ENCODE measurements at regions not wholly inside any gene's neighbourhood (a gene's known extent, or its start where the extent isn't known, plus 50 kb on each side); places are given as distances from the start of the nearest gene placed in this dataset.
A peak's percentile ranks its signal among the peaks of the same experiment; 100 is the strongest.

DNA sequence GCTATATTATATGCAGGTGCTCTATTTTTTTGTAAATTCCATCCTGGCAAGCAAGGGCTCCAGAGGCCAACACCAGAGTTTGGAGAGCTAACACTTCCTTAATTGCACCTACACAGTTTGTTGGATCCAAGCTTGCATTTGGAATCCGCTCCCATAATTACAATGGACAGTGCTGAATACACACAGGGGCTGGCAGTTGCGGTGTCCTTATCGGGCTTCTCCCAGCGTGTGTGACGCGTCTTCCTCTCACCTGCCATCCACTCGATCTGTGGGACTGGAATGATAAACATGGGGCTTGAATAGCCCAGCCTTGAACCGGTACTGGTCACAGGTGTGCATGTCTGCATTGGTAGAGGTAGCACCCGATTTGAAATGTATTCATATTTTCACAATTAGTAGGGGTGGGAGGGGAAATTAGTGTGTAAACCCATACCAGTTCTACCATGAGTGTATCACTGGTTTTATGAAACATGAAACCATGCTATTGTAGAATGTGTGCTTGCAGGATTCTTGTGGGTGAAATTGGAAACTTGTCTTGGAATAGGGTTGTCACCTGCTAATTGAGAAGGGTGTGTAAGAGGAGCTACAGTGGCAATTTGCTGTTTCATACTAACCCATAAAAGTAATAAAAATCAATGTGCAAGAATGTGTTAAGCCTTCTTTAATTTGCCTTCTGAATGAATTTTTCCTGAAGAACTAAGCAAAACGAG lies 316.5 kb downstream of the WDR11 start:
- DNase-seq = no peak

DNA sequence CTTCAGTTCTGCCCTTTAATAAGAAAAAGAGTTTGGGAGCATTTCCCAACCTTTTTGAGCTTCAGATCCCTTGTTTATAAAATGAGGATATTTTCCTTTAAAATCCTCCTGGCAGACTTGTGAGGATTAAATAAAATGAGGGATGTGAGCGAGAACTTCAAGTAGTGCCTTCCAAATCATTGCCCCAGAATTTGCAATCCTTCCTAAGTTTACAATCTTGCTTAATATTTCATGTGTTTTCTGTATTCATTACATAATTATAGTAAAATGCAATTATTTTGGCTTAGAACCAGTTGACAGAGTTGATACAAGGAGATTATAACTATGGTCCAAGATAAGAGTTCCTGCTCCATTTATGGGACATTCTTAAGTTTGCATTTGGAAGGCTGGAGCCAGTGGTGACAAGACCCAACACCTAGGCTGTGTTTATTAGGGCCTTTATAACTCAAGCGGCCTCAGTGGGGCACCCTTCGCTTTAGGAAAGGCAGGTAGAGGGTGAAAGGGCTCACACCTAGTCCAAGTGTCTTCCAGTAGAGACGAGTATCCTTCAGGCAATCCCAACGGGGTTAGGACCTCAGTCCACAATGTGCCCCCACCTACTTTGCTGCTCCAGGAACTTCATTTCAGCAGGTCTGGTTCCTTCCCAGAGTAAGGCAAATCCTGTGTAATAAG lies 317.5 kb downstream of the WDR11 start:
- no peak for DNase-seq

DNA sequence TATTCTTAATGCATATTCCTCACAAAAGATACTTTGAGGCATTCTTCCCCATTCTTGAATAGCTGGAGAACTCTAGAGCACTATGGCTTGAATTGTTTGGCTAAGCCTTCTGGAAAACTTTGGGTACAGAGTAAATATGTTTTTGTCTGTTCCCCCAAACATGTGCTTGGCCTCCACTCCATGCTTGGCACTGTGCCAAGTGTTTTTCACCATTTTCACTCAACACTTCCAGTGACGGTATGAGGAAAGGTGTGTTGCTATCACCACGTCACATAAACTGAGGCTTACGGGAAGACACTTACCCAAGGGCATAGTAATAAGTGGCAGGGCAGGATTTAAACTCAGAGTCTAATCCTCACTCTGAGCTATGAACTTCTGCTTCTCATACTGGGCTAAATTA lies 318.2 kb downstream of the WDR11 start:
- peak in 1 of 58 donors; percentile 3 for DNase-seq

DNA sequence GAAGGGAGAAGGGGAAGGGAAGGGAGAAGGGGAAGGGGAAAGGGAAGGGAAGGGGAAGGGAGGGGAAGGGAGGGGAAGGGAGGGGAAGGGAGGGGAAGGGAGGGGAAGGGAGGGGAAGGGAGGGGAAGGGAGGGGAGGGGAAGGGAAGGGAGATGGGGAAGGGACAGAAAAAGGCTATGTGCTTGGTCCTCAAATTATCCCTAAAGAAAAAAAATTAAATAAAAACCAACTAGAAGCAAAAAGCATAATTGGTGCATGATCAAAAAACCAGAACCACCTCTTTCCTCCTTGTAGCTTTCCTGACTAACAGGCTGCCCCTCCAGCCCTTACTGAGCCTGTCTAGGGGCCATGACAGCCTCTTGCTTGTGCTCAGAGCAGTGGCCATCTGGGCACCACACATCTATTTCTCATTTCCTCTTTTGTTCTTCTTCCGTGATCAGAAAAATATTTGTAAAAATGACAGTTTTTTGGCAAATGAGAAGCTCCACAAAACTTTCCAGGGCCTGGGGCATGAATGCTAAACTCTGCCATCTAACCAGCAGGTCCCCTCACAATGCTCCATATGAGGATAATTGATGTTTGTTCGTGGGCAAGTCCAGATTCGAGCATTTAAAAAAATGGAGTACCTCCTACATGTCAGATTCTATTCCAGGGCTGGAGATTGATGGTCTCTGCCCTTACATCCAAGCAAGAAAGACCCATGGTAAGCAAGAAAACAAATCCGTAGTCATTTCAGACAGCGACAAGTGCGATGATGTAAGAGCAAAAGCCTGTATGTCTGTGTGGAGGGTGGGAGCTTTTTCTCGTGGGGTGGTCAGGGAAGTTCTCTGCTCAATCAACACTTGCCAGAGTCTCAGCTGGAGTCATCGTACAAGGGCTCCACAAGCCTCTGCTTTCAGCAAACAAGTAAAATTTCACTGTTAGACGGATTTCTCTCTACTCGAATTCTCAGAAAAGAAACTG lies 320.9 kb downstream of the WDR11 start:
- DNase-seq = no peak

DNA sequence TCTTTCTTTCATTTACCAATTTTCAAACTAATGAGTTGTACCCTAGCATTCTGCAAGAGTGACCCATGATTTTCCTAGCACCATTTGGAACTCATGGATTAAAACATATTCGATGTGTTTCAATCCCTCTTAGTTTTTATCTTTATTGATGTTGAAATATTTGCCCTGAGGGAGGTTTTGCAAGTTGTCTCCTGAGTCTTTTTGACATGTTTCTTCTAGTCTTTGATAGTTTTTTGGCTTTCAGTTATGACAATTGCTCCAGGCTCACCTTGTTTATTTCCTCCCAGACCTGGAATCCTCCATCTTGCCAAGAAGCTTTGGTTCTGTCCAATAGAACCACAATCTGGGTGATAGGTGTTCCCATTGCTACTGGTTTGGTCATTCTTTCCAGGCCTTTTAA lies 327.8 kb downstream of the WDR11 start:
- no peak for DNase-seq

DNA sequence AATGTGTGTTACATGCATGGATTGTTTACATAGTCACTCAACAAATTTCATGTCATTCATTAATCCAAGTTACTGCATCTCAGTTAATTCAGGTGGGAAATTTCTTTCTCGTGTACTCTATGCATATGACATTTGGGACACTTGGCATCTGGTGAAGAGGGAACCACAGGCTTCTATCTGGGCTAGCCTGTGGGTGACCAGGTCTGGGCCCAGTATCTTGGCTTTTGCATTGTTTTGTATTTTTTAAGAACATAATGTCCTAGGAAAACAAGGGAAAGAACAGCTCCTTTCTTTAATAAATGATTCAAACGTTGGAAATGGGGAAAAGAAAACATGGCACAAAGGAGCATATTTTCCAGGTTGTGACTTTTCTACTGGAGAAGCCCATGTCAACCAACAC lies 331.1 kb downstream of the WDR11 start:
- DNase-seq = no peak

DNA sequence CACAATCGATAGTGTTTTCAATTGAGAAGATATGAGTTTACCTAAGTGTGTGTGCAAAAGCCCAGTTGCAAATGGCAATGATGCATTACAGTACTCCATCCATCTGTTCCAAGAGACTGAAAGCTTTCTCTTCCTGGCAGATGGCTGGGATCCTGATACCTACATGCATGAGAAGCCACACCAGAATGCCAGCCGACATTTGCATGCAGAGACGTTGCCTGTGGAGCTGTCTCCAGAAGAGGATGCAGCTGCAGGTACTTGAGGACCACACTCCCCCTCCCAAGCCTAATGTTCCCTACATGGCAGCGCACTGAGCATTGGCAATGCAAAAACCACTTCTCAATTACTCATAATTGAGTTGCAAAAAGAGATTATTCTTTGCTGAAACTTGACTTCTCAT lies 332.1 kb downstream of the WDR11 start:
- peak in 4 of 58 donors; percentile 5 to 33 (median 14) for DNase-seq

DNA sequence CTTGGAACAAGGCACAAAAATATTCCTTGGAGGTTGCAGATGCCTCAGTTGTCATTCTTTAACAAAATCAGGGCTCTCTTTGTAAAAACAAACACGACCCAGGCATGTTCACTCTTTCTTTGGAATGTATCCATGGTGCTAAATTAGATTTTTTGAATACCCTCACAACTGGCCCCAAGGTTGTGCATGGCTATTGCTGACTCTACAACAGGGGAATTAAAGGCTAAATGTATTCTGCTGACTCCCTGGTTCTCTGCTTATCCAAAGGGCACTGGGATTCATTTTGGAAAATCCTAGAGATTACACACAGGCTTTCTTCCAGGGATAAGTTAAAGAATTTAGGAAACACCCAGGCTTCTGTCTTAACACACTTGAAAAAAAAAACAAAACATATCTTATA lies 332.5 kb downstream of the WDR11 start:
- DNase-seq = no peak

DNA sequence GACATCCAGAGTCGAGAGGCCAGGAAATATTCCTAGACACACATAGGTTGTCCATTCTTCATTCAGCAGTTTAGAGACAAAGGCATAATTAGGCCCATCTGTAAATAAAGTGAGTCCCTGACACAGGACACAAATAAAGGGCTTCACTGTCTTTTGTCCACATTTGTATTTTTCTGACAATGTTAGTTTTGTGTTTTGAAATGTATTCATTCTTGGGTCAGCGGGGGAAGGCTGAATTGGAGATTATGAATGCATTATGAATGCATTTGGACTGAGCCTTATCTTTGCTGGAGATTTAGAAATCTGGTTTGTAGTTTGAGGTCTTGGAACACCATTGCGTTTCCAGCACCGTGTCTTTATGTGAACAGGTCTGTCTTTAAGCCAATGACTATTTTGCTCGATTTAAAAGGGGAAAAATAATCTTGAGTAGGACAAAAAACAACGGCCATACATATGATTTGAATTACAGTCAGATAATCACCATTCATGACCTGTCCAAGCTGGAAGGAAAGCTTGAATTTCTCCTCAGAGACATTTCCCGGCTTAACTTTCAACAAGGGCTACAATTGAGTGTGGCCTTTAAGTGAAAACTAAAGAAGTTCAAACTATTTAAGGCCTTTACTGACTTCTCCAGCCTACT lies 334.8 kb downstream of the WDR11 start:
- peak in 2 of 58 donors; percentile 31 to 67 for DNase-seq

DNA sequence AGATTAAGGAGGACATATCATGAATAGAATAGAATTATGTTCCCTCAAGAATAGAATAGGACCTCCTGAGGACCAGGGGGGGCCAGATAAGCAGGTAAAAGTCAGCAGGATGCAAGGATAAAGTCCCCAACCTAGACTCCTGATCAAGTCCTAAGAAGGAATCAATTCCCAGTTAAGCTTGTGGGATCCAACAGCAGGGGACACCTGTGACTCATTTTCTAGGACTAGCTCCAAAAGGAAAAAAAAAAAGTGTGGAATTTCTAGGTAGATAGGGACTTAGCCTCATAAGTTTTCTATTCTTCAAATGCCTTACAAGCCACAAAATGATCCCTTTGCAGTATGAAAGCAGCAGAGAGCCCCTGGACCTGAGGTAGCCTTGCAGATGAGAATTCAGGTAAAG lies 336.2 kb downstream of the WDR11 start:
- no peak for DNase-seq

DNA sequence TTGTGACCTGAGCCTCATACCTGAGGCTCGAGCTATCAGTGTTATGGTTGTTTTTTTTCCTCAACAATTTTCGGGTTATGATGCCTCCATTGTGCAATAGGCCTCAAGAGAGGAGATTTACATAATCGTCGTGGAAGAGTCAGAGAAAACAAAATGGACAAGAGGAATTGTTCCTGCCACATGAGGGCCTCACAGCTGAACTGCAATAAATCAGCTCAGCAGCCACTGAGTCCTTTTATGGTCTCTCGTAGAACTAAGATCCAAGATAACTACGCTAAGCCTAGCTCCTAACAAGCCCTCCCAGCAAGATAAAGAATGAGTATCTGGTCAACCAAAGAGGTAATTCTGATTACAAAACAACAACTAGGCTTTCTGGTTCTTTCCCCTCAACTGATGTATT lies 336.8 kb downstream of the WDR11 start:
- DNase-seq = peak in 10 of 58 donors; percentile 7 to 65 (median 26)

DNA sequence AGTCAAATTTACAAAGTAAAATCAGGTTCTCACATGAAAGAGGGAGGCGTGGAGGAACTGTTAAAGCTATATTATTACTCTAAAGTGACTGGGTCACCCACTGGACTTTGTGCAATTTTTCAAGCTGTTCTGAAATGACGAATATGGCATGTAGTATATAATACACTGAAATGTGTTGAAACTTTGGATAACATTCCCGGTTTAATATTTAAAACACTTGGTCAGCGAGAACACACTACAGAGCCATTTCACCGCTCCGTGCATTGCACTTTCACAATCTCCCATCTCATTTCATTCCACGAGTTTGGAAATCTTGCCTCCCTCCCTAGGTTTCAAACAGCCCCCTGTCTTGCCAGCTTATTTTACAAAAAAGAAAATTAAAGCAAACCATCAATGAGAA lies 337.9 kb downstream of the WDR11 start:
- no peak for DNase-seq

DNA sequence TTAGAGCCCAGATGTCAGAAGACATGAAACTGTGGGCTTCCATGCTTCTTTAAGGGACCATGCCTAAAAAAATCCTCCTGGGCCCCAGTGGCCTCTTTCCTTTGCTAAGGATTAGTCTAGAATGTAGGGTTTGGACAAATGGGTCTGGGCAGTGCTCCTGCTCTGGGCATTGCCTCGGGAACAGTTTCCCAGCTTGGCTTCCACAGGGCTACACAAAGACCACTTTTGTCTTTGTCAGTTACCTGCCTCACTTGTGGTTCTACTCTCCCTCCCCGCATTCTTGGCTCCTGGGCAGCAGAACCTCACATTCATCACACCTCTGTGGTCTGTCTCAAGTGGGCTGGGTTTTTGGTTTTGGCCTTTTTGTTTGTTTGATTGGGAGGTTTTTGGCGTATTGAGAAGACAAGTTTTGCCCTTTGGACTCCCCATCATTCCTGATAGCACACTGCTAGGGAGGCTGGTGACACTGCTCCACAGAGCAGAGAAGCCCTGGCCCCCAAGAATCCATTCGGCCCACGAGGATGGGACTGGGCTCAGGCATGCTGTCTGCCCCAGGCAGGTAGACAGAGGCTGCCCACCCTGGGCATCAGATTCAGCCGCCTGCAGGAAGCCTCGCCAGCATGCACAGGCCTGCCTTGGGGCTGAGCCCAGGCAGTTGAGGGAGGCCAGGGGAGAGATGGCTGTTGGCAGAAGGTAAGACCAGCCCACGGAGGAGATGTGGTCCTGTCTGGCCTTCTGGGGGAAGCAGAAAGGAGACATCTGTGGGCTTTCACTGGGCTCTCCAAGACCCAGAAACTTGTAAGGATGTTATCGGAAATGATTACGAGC lies 343.7 kb downstream of the WDR11 start:
- DNase-seq = no peak

DNA sequence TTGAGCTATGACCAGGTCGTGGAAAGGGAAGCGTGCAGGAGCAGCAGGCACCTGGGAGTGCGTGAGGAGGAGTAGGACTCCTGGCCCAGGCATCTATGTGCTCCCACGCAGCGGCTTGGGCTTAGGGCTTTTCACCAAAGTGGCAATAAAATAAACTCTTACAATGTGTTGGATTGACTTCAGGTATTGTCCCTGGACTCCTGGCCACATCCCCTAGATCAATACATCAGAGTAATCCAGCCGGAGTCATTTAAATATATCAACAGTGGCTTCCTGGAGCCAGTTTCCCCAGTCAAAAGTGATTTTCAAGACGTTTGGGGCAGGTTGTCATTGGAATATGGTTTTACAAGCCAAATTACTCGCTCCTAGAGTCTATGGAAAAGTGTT lies 344.4 kb downstream of the WDR11 start:
- no peak for DNase-seq

DNA sequence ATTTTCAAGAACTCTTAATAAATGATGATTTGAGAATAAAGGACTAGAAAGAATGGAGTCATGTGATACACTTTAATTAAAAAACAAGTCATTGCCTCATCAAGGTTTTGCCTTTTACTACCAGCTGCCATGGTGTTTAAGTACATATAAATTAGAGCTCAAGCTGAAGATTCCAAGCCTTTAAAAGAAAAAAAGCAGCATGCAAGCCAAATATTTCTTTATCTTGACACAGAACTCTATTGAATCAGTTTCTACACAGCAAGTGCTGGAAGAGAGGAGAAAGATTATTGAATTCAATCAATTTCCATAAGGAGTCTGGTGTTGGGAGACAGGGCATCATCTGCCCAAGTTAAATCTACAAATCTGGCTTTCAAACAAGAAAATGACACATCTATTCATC lies 347.9 kb downstream of the WDR11 start:
- no peak for DNase-seq

DNA sequence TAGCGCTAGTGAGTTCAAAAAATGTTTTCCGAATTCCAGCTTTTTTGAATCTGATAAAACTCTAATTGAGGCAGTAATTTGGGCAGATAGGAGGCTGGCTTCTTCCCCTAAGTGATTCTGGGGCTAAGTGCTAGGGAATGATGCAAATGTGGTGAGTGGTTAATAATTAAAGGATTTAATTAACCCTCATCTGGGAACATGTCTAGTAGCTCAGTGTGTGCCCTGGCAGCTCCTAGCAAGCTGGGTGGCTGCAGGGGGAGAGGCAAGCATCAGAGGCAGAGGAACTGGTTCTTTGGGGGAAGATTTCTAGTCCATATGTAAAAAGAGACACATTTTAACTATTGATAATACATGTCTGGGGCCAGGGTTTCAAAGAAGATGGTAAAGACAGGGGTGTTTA lies 354.5 kb downstream of the WDR11 start:
- DNase-seq = no peak

DNA sequence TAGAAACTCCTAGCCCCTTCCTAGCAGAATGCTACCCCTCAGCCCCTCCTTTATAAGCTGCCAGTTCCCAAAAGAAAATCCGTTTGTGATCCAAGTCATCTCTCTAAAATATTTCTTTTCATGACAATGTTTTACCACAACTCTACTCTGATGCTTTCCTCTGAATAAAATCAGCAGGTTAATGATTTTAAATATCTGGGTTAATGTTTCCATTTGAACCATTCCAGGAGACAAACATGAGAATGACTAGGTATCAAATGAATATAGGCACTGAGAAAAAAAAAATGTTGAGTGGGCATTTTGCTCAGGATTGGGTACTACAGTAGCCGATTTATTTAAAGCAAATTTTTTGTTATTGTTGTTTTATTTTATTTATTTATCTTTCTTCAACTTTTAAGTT lies 360.3 kb downstream of the WDR11 start:
- no peak for DNase-seq

DNA sequence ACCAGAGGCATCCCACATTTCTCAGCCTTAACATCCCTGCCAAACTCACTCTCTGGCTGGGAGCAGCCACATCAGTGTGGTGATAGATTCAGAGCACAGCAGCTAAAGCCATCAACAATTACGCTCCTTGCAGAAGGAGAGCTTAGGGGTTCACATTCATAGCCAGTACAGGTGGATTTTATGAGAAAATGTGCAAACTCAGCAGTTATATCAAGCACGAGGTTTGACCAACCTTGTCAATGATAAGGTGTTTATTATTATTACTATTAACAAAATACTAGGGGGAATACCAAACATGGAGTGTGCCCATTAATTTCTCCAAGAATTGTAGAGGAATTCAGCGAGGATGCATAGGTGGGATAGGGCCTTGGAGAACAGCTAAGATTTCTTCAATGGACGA lies 362.3 kb downstream of the WDR11 start:
- DNase-seq = no peak

DNA sequence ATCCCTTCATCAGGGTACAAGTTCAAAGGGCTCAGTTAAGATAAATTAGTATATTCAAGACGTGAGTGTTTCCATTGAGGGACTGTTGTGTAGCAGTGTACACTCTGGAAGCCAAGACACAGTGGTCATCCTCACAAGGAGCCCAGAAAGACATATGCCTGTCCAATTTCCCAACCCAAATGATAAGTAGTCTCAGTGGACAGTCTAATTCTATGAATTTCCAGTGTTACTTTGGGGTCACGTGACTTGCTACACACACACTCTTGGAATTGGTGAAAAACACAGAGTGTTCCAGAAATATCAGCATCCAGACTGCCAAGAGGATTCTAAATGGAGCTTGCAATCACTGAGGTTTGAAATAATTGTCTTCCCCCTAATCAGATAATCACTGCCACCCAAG lies 365.1 kb downstream of the WDR11 start:
- peak in 1 of 58 donors; percentile 59 for DNase-seq

DNA sequence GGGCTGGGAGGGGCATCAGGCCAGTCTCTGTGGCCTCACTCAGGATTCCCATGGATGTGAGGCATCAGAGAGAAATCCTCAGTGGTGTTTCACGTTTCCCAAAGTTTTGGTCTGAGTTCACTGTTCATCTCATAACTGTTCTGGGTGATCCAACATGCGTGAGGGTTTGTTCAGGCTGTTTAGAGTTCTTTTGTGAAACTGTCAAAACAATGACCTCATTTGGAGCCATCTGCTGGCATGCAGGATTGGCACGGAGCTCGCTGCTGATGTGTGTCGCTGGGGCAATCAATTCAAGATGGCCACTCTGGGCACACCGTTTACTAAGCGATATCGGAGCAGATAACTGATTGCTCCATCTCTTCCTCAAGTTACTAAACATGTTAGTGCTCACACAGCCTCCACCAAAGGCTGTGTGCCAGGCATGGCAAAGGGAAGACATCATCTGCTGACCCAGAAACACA lies 365.6 kb downstream of the WDR11 start:
- DNase-seq = peak in 51 of 58 donors; percentile 3 to 88 (median 50)

DNA sequence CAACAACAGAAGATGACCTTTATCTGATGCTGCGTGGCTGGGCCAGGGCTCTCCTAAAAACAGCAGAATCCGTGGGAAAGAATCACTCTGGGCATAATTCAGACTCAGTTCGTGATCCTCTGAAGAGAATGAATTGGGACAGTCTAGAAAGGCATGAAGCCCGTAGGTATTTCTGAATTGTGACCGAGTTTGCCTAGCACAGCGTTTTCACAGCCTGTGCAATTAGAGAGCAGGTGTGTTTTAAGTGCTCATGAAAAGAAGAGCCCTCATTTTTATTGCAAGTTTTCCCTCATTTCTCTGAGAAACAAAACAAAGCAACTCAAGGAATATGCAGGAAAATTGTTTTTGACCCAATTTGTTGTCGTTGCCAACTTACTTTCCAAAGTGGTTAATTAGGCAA lies 366.2 kb downstream of the WDR11 start:
- no peak for DNase-seq
